Activated naive CD8-positive, alpha-beta T cell treated with anti-CD3 and anti-CD28 coated beads for 36 hours (primary cell): ENCODE measurements at regions not wholly inside any gene's neighbourhood (a gene's known extent, or its start where the extent isn't known, plus 50 kb on each side); places are given as distances from the start of the nearest gene placed in this dataset.

Experiments used
- DNase-seq: peaks from one replicate; pipeline ENCODE4 v3.0.0; 2021
- H3K27ac Mint-ChIP-seq: one replicate; pipeline ENCODE4 v1.8.0; 2022; ENCODE audit warnings: mild to moderate bottlenecking, moderate library complexity, mixed read lengths
- H3K27me3 Mint-ChIP-seq: one replicate; pipeline ENCODE4 v1.8.0; 2022; ENCODE audit warnings: mild to moderate bottlenecking, mixed read lengths
- H3K36me3 Mint-ChIP-seq: one replicate; pipeline ENCODE4 v1.8.0; 2021; ENCODE audit warnings: mild to moderate bottlenecking, mixed read lengths
- H3K4me1 Mint-ChIP-seq: one replicate; pipeline ENCODE4 v1.8.0; 2021; ENCODE audit warnings: mixed read lengths
- H3K4me3 Mint-ChIP-seq: one replicate; pipeline ENCODE4 v1.8.0; 2022; ENCODE audit warnings: mild to moderate bottlenecking, moderate library complexity, mixed read lengths
- H3K9me3 Mint-ChIP-seq: one replicate; pipeline ENCODE4 v1.8.0; 2022; ENCODE audit warnings: mixed read lengths

DNA sequence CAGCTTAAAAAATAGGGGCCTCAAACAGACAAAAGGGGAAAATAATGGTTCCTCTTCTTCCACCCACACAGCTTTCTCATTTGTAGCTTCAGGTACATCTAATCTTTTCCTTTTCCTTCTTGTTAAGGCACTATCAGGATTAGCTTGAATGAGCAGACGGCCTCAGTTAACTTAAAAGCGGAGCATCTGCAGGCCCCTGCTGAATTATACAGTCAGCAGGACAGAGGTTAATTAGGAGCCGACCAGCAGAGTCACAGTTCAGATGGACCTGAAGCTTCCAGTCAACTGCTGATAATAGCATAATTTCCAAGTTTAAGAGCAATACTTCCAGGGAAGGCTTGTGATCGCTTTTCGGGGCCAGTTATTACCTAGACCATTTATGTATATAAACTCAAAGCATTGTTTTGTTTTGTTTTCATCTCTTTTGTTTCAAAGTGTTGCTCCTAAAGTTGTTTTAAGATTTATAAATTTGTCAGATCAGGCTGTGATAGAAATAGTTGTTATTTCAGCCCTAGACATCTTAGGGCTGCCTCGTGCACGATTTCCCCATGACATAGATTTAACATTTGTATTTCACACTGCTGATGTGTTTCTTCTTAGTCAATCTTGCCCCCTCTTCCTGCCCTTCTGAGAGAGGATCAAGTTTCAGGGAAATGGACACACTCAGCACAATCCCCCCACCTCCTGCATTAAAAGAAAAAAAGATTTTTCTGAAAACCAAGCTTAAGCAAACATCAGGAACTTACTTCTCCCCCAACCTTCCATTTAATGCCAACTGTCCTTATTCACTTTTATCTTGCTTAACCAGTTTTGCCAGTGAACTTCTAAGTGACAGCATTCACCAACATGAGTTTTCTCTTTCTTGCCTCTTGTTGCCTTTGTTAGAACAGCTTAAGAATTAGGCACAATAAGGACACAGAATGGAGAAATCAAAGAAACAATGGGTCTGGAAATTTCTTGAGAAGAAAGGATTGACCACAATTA lies 449.8 kb downstream of the ARHGEF28 start:
- Mint-ChIP-seq H3K4me1 (no peaks in the 10 kb centered on the region), H3K27me3 (peaks cover 9% of the 10 kb centered on the region), H3K27ac (no peak overlapping the region)

DNA sequence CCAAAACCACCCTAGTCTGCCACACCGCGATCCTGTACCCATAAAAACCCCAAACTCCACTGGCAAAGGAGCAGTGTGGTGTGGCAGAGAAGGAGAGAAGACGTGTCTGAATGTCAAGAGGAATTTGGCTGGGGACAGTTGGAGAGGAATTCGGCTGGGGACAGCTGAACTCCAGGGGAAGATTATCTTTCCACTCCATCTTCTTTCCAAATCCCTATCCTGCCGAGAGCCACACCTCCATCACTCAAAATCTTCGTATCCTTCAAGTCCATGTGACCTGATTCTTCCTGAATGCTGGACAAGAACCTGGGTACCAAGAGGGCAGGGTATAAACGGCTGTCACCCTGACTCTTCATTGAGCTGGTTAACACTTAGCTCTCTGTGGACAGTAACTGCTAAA lies 448.1 kb downstream of the ARHGEF28 start:
- peaks cover 9% of the 10 kb centered on the region for H3K27me3 Mint-ChIP-seq
- H3K9me3 Mint-ChIP-seq: no peaks in the 10 kb centered on the region
- no peaks in the 10 kb centered on the region for H3K4me1 Mint-ChIP-seq
- H3K4me3 Mint-ChIP-seq: no peak overlapping the region
- H3K27ac Mint-ChIP-seq: no peak overlapping the region
- H3K36me3 Mint-ChIP-seq: no peaks in the 10 kb centered on the region
- no peak for DNase-seq

More for the DNA sequence above, 449.8 kb downstream of the ARHGEF28 start:
- H3K36me3 Mint-ChIP-seq: no peaks in the 10 kb centered on the region
- no peak overlapping the region for H3K4me3 Mint-ChIP-seq
- no peak for DNase-seq
- H3K9me3 Mint-ChIP-seq: no peaks in the 10 kb centered on the region

- no peak overlapping the region for H3K27ac Mint-ChIP-seq
- H3K4me3 Mint-ChIP-seq: no peak overlapping the region
- no peaks in the 10 kb centered on the region for H3K4me1 Mint-ChIP-seq
- H3K9me3 Mint-ChIP-seq: no peaks in the 10 kb centered on the region
- no peaks in the 10 kb centered on the region for H3K36me3 Mint-ChIP-seq
- DNase-seq: no peak
- peaks cover 9% of the 10 kb centered on the region for H3K27me3 Mint-ChIP-seq
Measured at GRCh38 chr5:74073257-74073656, 447.3 kb downstream of the ARHGEF28 start.

DNA sequence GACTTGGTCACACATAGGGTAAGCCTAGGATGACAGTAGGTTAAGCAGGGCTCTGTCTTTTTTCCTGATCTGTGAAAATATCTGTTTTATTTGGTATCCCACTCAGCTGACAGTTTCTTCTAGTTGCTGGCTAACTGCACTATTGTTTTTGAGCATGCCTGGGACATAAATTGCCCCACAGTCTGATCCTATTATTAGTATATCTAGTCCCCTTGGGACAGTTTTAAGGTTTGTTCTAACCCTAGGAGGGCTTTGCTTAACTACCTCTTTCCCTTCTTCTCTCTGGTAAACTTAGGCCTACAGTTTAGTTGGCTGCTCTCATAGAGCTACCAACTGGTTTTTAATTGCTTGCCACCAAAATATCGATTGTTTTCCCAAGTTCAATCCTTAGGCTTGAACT lies 446.6 kb downstream of the ARHGEF28 start:
- no peak for DNase-seq
- Mint-ChIP-seq H3K36me3 (no peaks in the 10 kb centered on the region), H3K4me3 (no peak overlapping the region), H3K4me1 (no peaks in the 10 kb centered on the region), H3K9me3 (no peaks in the 10 kb centered on the region), H3K27ac (no peak overlapping the region), H3K27me3 (peaks cover 9% of the 10 kb centered on the region)

GRCh38 chr5:74070766-74071165 lies 444.8 kb downstream of the ARHGEF28 start:
- H3K27ac Mint-ChIP-seq: no peak overlapping the region

DNA sequence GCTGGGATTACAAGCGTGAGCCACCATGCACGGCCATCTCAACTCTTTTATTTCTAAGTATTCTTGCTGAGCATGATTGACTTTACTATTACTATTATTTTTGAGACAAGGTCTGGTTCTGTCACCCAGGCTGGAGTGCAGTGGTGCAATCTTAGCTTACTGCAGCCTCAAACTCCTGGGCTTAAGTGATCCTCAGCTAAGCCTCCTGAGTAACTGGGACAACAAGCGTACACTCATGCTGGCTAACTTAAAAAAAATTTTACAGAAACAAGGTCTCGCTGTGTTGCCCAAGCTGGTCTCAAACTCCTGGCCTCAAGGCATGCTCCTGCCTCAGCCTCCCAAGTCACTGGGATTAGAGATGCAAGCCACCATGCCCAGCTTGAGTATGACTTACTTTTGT lies 443.7 kb downstream of the ARHGEF28 start:
- no peaks in the 10 kb centered on the region for H3K4me1 Mint-ChIP-seq

More at GRCh38 chr5:74070766-74071165, 444.8 kb downstream of the ARHGEF28 start:
- no peak overlapping the region for H3K4me3 Mint-ChIP-seq
- no peaks in the 10 kb centered on the region for H3K4me1 Mint-ChIP-seq
- no peaks in the 10 kb centered on the region for H3K27me3 Mint-ChIP-seq
- DNase-seq: no peak
- H3K36me3 Mint-ChIP-seq: no peaks in the 10 kb centered on the region
- H3K9me3 Mint-ChIP-seq: no peaks in the 10 kb centered on the region

GRCh38 chr5:74067748-74068541 lies 441.9 kb downstream of the ARHGEF28 start:
- DNase-seq: no peak
- H3K27me3 Mint-ChIP-seq: peaks cover 7% of the 10 kb centered on the region
- H3K36me3 Mint-ChIP-seq: no peaks in the 10 kb centered on the region
- H3K4me1 Mint-ChIP-seq: no peaks in the 10 kb centered on the region
- no peak overlapping the region for H3K27ac Mint-ChIP-seq
- no peak overlapping the region for H3K4me3 Mint-ChIP-seq
- no peaks in the 10 kb centered on the region for H3K9me3 Mint-ChIP-seq

More for the DNA sequence above, 443.7 kb downstream of the ARHGEF28 start:
- no peaks in the 10 kb centered on the region for H3K9me3 Mint-ChIP-seq
- no peak overlapping the region for H3K27ac Mint-ChIP-seq
- no peak overlapping the region for H3K4me3 Mint-ChIP-seq
- H3K27me3 Mint-ChIP-seq: no peaks in the 10 kb centered on the region
- DNase-seq: no peak
- H3K36me3 Mint-ChIP-seq: no peaks in the 10 kb centered on the region

- Mint-ChIP-seq H3K4me1 (no peaks in the 10 kb centered on the region), H3K9me3 (no peaks in the 10 kb centered on the region), H3K4me3 (no peak overlapping the region), H3K36me3 (no peaks in the 10 kb centered on the region), H3K27ac (no peak overlapping the region), H3K27me3 (peaks cover 7% of the 10 kb centered on the region)
- DNase-seq: no peak
Measured at GRCh38 chr5:74064911-74065310, 438.9 kb downstream of the ARHGEF28 start.

GRCh38 chr5:74064225-74064624 lies 438.2 kb downstream of the ARHGEF28 start:
- DNase-seq: no peak
- H3K36me3 Mint-ChIP-seq: no peaks in the 10 kb centered on the region

DNA sequence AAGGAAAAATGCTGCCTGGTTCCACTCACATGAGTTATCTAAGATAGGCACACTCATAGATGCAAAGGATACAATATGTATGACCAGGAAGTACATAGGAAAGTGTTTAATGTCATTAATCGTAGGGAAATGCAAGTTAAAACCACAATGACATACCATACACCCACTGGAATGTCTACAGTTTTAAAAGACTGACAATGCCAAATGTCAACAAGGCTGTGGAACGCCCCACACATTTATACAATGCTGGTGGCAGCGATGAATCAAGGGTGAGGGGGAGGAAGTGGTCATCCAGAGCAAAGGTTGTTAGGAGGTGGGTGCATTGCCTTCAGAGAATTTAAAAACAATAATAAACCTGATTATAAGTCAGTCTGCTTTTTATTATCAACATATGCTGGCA lies 437.8 kb downstream of the ARHGEF28 start:
- no peak overlapping the region for H3K27ac Mint-ChIP-seq
- peaks cover 7% of the 10 kb centered on the region for H3K27me3 Mint-ChIP-seq
- no peaks in the 10 kb centered on the region for H3K36me3 Mint-ChIP-seq
- DNase-seq: no peak
- no peak overlapping the region for H3K4me3 Mint-ChIP-seq
- H3K4me1 Mint-ChIP-seq: no peaks in the 10 kb centered on the region
- H3K9me3 Mint-ChIP-seq: no peaks in the 10 kb centered on the region

More at GRCh38 chr5:74064225-74064624, 438.2 kb downstream of the ARHGEF28 start:
- Mint-ChIP-seq H3K4me1 (no peaks in the 10 kb centered on the region), H3K27ac (no peak overlapping the region), H3K9me3 (no peaks in the 10 kb centered on the region), H3K27me3 (peaks cover 7% of the 10 kb centered on the region), H3K4me3 (no peak overlapping the region)

GRCh38 chr5:74063346-74063745 lies 437.4 kb downstream of the ARHGEF28 start:
- no peaks in the 10 kb centered on the region for H3K4me1 Mint-ChIP-seq
- DNase-seq: no peak
- no peaks in the 10 kb centered on the region for H3K36me3 Mint-ChIP-seq
- no peaks in the 10 kb centered on the region for H3K9me3 Mint-ChIP-seq
- H3K4me3 Mint-ChIP-seq: no peak overlapping the region
- H3K27ac Mint-ChIP-seq: no peak overlapping the region
- H3K27me3 Mint-ChIP-seq: peaks cover 7% of the 10 kb centered on the region

DNA sequence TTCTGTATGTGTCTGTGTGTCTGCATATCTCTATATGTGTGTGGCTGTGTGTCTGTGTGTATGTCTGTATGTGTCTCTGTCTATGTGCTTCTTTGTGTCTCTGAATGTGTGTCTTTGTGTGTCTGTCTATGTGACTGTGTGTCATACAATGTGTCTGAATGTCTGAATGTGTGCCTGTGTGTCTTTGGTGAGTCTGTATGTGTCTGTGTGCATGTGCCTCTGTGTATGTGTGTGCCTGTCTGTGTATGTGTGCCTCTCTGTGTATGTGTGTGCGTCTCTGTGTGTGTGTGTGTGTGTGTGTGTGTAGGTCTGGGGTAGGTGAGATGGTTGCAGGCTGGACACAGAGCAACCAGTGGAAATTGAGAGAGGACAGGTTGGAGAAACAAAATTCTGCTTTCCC lies 435.3 kb downstream of the ARHGEF28 start:
- no peaks in the 10 kb centered on the region for H3K9me3 Mint-ChIP-seq
- no peaks in the 10 kb centered on the region for H3K4me1 Mint-ChIP-seq
- H3K36me3 Mint-ChIP-seq: no peaks in the 10 kb centered on the region
- H3K27ac Mint-ChIP-seq: no peak overlapping the region
- peaks cover 13% of the 10 kb centered on the region for H3K27me3 Mint-ChIP-seq
- no peak overlapping the region for H3K4me3 Mint-ChIP-seq
- no peak for DNase-seq

DNA sequence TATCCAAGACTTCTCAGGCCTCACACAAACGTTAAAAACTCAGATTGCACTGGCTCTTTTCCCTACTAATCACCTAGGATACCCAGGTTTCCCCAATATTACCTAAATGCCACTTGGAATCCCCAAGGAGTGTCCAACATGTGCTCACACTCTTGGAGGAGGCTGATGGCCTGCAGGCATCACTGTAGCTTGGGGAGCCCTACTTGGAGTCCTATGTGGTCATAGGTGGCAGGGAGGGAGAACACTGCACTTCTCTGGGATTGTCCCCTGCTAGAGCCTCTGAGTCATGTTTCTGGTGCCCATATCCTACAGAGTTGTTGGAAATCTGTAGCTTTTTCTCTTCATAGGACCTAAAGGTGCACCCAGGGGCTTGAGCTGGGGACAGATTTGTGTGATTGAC lies 433.7 kb downstream of the ARHGEF28 start:
- Mint-ChIP-seq H3K9me3 (no peaks in the 10 kb centered on the region), H3K36me3 (no peaks in the 10 kb centered on the region), H3K4me1 (no peaks in the 10 kb centered on the region), H3K27me3 (peaks cover 22% of the 10 kb centered on the region), H3K27ac (no peak overlapping the region), H3K4me3 (no peak overlapping the region)
- no peak for DNase-seq

DNA sequence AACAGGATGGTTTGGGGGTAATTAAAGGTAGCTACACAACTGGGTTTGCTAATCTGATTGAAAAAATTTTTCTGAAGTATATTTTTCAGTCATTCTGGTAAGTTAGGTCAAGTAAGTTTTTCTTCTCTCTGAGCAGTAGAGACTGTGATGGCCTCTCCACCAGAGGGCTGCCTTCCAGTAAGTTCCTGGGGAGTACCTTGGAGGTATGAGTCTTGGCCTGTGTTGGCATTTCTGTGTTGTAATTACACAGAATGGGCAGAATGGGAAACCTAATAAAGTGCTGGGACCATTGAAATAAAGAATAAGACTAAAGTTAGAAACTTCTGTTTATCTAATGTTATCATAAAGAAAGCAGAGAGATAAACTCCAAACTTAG lies 430.8 kb downstream of the ARHGEF28 start:
- no peak overlapping the region for H3K4me3 Mint-ChIP-seq
- H3K4me1 Mint-ChIP-seq: no peaks in the 10 kb centered on the region
- no peaks in the 10 kb centered on the region for H3K36me3 Mint-ChIP-seq
- H3K9me3 Mint-ChIP-seq: no peaks in the 10 kb centered on the region
- peaks cover 20% of the 10 kb centered on the region for H3K27me3 Mint-ChIP-seq
- no peak for DNase-seq
- no peak overlapping the region for H3K27ac Mint-ChIP-seq

GRCh38 chr5:74056107-74056788 lies 430.3 kb downstream of the ARHGEF28 start:
- Mint-ChIP-seq H3K4me1 (no peaks in the 10 kb centered on the region), H3K4me3 (no peak overlapping the region), H3K9me3 (no peaks in the 10 kb centered on the region), H3K36me3 (no peaks in the 10 kb centered on the region), H3K27me3 (peaks cover 20% of the 10 kb centered on the region), H3K27ac (no peak overlapping the region)
- no peak for DNase-seq
